GM23338 (cell line): ENCODE measurements at regions not wholly inside any gene's neighbourhood (a gene's known extent, or its start where the extent isn't known, plus 50 kb on each side); places are given as distances from the start of the nearest gene placed in this dataset.

Source experiments
- ATAC-seq: fragments of 200-7000 bp; cut with Tn5 transposase; 3 replicates; pipeline ENCODE4 v1.9.1; 2020
- DNase-seq: peaks from one replicate; pipeline ENCODE4 v3.0.0-alpha.2; 2015; ENCODE audit warnings: low spot score
- H2AFZ ChIP-seq: fragments of 200-600 bp; sonication (generic); 2 replicates; pipeline ENCODE4 v1.8.0; 2016; ENCODE audit warnings: antibody characterized with exemption, mild to moderate bottlenecking, moderate library complexity
- H3F3A ChIP-seq: fragments of 200-600 bp; sonication (generic); replicated peaks from 2 replicates; pipeline ENCODE4 v1.8.0; 2017; ENCODE audit warnings: antibody characterized with exemption, mixed run types, low read depth
- H3K27ac ChIP-seq: fragments of 200-600 bp; sonication (generic); 2 replicates; pipeline ENCODE4 v1.6.1; 2016; ENCODE audit warnings: low read depth
- H3K27me3 ChIP-seq: fragments of 200-600 bp; sonication (generic); 2 replicates; pipeline ENCODE4 v1.8.0; 2016; ENCODE audit warnings: mild to moderate bottlenecking, mixed run types, moderate library complexity; ENCODE audit not compliant: insufficient read depth
- H3K36me3 ChIP-seq: fragments of 200-600 bp; sonication (generic); 2 replicates; pipeline ENCODE4 v1.8.0; 2016; ENCODE audit warnings: mild to moderate bottlenecking; ENCODE audit not compliant: insufficient read depth
- H3K4me1 ChIP-seq: fragments of 200-600 bp; sonication (generic); 2 replicates; pipeline ENCODE4 v1.8.0; 2016; ENCODE audit warnings: mild to moderate bottlenecking, moderate library complexity; ENCODE audit not compliant: insufficient read depth
- H3K4me2 ChIP-seq: fragments of 200-600 bp; sonication (generic); 2 replicates; pipeline ENCODE4 v1.7.1; 2017; ENCODE audit warnings: mixed run types
- H3K4me3 ChIP-seq: fragments of 200-600 bp; sonication (generic); 2 replicates; pipeline ENCODE4 v1.6.1; 2016; ENCODE audit warnings: mixed run types
- H3K79me2 ChIP-seq: fragments of 200-600 bp; sonication (generic); replicated peaks from 2 replicates; pipeline ENCODE4 v1.8.0; 2017; ENCODE audit warnings: mild to moderate bottlenecking; ENCODE audit not compliant: insufficient read depth
- H3K9me2 ChIP-seq: fragments of 200-600 bp; sonication (generic); 2 replicates; pipeline ENCODE4 v1.8.0; 2017; ENCODE audit not compliant: insufficient read depth
- H4K20me1 ChIP-seq: fragments of 200-600 bp; sonication (generic); replicated peaks from 2 replicates; pipeline ENCODE4 v1.8.0; 2017; ENCODE audit warnings: mild to moderate bottlenecking; ENCODE audit not compliant: insufficient read depth
- H3K27ac Mint-ChIP-seq: 2 replicates; pipeline ENCODE4 v1.8.0; 2020; ENCODE audit warnings: inconsistent platforms, mild to moderate bottlenecking, moderate library complexity, mixed read lengths
- H3K27me3 Mint-ChIP-seq: 3 replicates; pipeline ENCODE4 v1.8.0; 2022; ENCODE audit warnings: low read depth, mild to moderate bottlenecking, moderate library complexity, mixed read lengths, inconsistent platforms; ENCODE audit not compliant: insufficient read depth, poor library complexity
- H3K36me3 Mint-ChIP-seq: 3 replicates; pipeline ENCODE4 v1.8.0; 2021; ENCODE audit warnings: low read depth, mild to moderate bottlenecking, inconsistent platforms, moderate library complexity, mixed read lengths
- H3K4me1 Mint-ChIP-seq: 3 replicates; pipeline ENCODE4 v1.8.0; 2020; ENCODE audit warnings: mild to moderate bottlenecking, inconsistent platforms, mixed read lengths
- H3K4me3 Mint-ChIP-seq: 3 replicates; pipeline ENCODE4 v1.8.0; 2021; ENCODE audit warnings: moderate library complexity, mild to moderate bottlenecking, inconsistent platforms, mixed read lengths
- H3K9me3 Mint-ChIP-seq: 3 replicates; pipeline ENCODE4 v1.8.0; 2020; ENCODE audit warnings: moderate library complexity, mild to moderate bottlenecking, inconsistent platforms, mixed read lengths
- CREB1 ChIP-seq: fragments of 250-450 bp; sonication (Bioruptor Pico); IDR thresholded peaks from 2 replicates; pipeline ENCODE4 v1.5.0; 2020; ENCODE audit warnings: low read depth, mild to moderate bottlenecking, moderate library complexity
- EZH2 ChIP-seq: fragments of 200-600 bp; sonication (generic); IDR thresholded peaks from one replicate; pipeline ENCODE4 v1.8.0; 2017; ENCODE audit warnings: antibody characterized with exemption, mild to moderate bottlenecking, low read depth; ENCODE audit not compliant: unreplicated experiment
- EZH2phosphoT487 ChIP-seq: fragments of 200-600 bp; sonication (generic); IDR thresholded peaks from one replicate; pipeline ENCODE4 v1.8.1; 2018; ENCODE audit warnings: antibody characterized with exemption; ENCODE audit not compliant: unreplicated experiment
- JUNB ChIP-seq: IDR thresholded peaks from one replicate; pipeline ENCODE4 v1.6.1; 2016; ENCODE audit warnings: antibody characterized with exemption; ENCODE audit not compliant: unreplicated experiment
- NANOG ChIP-seq: IDR thresholded peaks from 2 replicates; pipeline ENCODE4 v1.6.1; 2016; ENCODE audit warnings: antibody characterized with exemption, borderline replicate concordance
- POLR2AphosphoS5 ChIP-seq: IDR thresholded peaks from 2 replicates; pipeline ENCODE4 v1.6.1; 2016; ENCODE audit warnings: antibody characterized with exemption, low read depth
- STAT1 ChIP-seq: IDR thresholded peaks from one replicate; pipeline ENCODE4 v1.6.1; 2016; ENCODE audit warnings: antibody characterized with exemption; ENCODE audit not compliant: unreplicated experiment
- ZNF114 ChIP-seq: fragments of 250-450 bp; sonication (Bioruptor Pico); IDR thresholded peaks from 2 replicates; pipeline ENCODE4 v1.5.0; 2020; ENCODE audit warnings: mild to moderate bottlenecking, moderate library complexity
- ZNF331 ChIP-seq: fragments of 250-450 bp; sonication (Bioruptor Pico); IDR thresholded peaks from 2 replicates; pipeline ENCODE4 v1.5.0; 2020; ENCODE audit warnings: low read depth, mild to moderate bottlenecking, moderate library complexity
- TF ChIP-seq, protein P1 (sequence below): fragments of 250-450 bp; sonication (Bioruptor Pico); IDR thresholded peaks from 2 replicates; pipeline ENCODE4 v1.5.0; 2020; ENCODE audit warnings: mild to moderate bottlenecking, moderate library complexity
- TF ChIP-seq, protein P2 (sequence below): IDR thresholded peaks from 2 replicates; pipeline ENCODE4 v1.6.1; 2016; ENCODE audit warnings: antibody characterized with exemption
- TF ChIP-seq, protein P3 (sequence below): IDR thresholded peaks from one replicate; pipeline ENCODE4 v1.6.1; 2018; ENCODE audit warnings: antibody characterized with exemption; ENCODE audit not compliant: unreplicated experiment
- TF ChIP-seq, protein P4 (sequence below), 2 experiments: fragments of 200-600 bp in 1 of 2; sonication (generic) in 1 of 2; conservative IDR thresholded peaks; 2 replicates each; pipeline versions ENCODE4 v1.5.1 to v1.6.1; 2016 to 2017; ENCODE audit warnings: antibody characterized with exemption in 2 of 2, low read depth in 2 of 2, mild to moderate bottlenecking in 2 of 2, moderate library complexity in 1 of 2

DNA sequence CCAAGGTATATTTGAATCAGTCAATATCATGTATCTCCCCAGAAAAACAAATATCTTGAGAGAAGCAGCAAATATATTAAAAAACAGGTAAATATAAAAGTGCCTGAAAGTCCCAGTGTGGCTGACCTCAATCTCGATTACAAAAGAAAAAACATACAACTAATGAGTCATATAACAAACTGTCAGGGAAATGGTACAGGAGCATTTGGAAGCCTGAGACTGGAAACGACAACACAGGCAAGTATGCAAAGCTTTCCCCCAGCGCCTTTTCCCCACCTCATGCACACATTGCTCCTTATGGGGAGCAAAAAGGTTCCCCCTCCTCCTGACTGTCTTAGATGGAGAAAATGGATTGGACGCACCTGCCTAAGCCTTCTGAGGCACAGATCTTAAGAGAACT is 230.7 kb downstream of the TMX3 start:
- H3K27me3 Mint-ChIP-seq: peaks cover 3% of the 10 kb centered on the region
- DNase-seq: no peak
- H4K20me1 ChIP-seq: no peaks in the 10 kb centered on the region
- H3K4me2 ChIP-seq: no peak overlapping the region
- H3K9me2 ChIP-seq: 0 out of 2 replicates have a peak, but pooled peaks cover 3% of the 10 kb centered on the region
- no peak for ATAC-seq
- H2AFZ ChIP-seq: no peak overlapping the region
- no peaks in the 10 kb centered on the region for H3K36me3 ChIP-seq
- H3K36me3 Mint-ChIP-seq: no peaks in the 10 kb centered on the region
- peaks cover 7% of the 10 kb centered on the region for H3K4me1 ChIP-seq
- no peak overlapping the region for H3K27ac ChIP-seq
- no peak overlapping the region for H3K4me3 Mint-ChIP-seq
- no peaks in the 10 kb centered on the region for H3K79me2 ChIP-seq
- H3K27me3 ChIP-seq: no peaks in the 10 kb centered on the region
- peaks cover 4% of the 10 kb centered on the region; the same call in 2 of the 3 replicates for H3K4me1 Mint-ChIP-seq
- TF ChIP-seq JUNB (no peak), POLR2AphosphoS5 (no peak), CREB1 (CRISPR knock-in tag) (no peak), EZH2phosphoT487 (no peak), ZNF331 (CRISPR knock-in tag) (no peak), STAT1 (no peak), NANOG (no peak), EZH2 (no peak), ZNF114 (CRISPR knock-in tag) (no peak)
- TF ChIP-seq, protein P1, sequence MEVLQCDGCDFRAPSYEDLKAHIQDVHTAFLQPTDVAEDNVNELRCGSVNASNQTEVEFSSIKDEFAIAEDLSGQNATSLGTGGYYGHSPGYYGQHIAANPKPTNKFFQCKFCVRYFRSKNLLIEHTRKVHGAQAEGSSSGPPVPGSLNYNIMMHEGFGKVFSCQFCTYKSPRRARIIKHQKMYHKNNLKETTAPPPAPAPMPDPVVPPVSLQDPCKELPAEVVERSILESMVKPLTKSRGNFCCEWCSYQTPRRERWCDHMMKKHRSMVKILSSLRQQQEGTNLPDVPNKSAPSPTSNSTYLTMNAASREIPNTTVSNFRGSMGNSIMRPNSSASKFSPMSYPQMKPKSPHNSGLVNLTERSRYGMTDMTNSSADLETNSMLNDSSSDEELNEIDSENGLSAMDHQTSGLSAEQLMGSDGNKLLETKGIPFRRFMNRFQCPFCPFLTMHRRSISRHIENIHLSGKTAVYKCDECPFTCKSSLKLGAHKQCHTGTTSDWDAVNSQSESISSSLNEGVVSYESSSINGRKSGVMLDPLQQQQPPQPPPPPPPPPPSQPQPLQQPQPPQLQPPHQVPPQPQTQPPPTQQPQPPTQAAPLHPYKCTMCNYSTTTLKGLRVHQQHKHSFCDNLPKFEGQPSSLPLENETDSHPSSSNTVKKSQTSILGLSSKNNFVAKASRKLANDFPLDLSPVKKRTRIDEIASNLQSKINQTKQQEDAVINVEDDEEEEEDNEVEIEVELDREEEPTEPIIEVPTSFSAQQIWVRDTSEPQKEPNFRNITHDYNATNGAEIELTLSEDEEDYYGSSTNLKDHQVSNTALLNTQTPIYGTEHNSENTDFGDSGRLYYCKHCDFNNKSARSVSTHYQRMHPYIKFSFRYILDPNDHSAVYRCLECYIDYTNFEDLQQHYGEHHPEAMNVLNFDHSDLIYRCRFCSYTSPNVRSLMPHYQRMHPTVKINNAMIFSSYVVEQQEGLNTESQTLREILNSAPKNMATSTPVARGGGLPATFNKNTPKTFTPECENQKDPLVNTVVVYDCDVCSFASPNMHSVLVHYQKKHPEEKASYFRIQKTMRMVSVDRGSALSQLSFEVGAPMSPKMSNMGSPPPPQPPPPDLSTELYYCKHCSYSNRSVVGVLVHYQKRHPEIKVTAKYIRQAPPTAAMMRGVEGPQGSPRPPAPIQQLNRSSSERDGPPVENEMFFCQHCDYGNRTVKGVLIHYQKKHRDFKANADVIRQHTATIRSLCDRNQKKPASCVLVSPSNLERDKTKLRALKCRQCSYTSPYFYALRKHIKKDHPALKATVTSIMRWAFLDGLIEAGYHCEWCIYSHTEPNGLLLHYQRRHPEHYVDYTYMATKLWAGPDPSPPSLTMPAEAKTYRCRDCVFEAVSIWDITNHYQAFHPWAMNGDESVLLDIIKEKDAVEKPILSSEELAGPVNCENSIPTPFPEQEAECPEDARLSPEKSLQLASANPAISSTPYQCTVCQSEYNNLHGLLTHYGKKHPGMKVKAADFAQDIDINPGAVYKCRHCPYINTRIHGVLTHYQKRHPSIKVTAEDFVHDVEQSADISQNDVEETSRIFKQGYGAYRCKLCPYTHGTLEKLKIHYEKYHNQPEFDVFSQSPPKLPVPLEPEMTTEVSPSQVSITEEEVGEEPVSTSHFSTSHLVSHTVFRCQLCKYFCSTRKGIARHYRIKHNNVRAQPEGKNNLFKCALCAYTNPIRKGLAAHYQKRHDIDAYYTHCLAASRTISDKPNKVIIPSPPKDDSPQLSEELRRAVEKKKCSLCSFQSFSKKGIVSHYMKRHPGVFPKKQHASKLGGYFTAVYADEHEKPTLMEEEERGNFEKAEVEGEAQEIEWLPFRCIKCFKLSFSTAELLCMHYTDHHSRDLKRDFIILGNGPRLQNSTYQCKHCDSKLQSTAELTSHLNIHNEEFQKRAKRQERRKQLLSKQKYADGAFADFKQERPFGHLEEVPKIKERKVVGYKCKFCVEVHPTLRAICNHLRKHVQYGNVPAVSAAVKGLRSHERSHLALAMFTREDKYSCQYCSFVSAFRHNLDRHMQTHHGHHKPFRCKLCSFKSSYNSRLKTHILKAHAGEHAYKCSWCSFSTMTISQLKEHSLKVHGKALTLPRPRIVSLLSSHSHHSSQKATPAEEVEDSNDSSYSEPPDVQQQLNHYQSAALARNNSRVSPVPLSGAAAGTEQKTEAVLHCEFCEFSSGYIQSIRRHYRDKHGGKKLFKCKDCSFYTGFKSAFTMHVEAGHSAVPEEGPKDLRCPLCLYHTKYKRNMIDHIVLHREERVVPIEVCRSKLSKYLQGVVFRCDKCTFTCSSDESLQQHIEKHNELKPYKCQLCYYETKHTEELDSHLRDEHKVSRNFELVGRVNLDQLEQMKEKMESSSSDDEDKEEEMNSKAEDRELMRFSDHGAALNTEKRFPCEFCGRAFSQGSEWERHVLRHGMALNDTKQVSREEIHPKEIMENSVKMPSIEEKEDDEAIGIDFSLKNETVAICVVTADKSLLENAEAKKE (CRISPR knock-in tag): no peak
- TF ChIP-seq, protein P2, sequence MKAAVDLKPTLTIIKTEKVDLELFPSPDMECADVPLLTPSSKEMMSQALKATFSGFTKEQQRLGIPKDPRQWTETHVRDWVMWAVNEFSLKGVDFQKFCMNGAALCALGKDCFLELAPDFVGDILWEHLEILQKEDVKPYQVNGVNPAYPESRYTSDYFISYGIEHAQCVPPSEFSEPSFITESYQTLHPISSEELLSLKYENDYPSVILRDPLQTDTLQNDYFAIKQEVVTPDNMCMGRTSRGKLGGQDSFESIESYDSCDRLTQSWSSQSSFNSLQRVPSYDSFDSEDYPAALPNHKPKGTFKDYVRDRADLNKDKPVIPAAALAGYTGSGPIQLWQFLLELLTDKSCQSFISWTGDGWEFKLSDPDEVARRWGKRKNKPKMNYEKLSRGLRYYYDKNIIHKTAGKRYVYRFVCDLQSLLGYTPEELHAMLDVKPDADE: no peak
- TF ChIP-seq, protein P3, sequence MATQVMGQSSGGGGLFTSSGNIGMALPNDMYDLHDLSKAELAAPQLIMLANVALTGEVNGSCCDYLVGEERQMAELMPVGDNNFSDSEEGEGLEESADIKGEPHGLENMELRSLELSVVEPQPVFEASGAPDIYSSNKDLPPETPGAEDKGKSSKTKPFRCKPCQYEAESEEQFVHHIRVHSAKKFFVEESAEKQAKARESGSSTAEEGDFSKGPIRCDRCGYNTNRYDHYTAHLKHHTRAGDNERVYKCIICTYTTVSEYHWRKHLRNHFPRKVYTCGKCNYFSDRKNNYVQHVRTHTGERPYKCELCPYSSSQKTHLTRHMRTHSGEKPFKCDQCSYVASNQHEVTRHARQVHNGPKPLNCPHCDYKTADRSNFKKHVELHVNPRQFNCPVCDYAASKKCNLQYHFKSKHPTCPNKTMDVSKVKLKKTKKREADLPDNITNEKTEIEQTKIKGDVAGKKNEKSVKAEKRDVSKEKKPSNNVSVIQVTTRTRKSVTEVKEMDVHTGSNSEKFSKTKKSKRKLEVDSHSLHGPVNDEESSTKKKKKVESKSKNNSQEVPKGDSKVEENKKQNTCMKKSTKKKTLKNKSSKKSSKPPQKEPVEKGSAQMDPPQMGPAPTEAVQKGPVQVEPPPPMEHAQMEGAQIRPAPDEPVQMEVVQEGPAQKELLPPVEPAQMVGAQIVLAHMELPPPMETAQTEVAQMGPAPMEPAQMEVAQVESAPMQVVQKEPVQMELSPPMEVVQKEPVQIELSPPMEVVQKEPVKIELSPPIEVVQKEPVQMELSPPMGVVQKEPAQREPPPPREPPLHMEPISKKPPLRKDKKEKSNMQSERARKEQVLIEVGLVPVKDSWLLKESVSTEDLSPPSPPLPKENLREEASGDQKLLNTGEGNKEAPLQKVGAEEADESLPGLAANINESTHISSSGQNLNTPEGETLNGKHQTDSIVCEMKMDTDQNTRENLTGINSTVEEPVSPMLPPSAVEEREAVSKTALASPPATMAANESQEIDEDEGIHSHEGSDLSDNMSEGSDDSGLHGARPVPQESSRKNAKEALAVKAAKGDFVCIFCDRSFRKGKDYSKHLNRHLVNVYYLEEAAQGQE: no peak
- TF ChIP-seq, protein P4, sequence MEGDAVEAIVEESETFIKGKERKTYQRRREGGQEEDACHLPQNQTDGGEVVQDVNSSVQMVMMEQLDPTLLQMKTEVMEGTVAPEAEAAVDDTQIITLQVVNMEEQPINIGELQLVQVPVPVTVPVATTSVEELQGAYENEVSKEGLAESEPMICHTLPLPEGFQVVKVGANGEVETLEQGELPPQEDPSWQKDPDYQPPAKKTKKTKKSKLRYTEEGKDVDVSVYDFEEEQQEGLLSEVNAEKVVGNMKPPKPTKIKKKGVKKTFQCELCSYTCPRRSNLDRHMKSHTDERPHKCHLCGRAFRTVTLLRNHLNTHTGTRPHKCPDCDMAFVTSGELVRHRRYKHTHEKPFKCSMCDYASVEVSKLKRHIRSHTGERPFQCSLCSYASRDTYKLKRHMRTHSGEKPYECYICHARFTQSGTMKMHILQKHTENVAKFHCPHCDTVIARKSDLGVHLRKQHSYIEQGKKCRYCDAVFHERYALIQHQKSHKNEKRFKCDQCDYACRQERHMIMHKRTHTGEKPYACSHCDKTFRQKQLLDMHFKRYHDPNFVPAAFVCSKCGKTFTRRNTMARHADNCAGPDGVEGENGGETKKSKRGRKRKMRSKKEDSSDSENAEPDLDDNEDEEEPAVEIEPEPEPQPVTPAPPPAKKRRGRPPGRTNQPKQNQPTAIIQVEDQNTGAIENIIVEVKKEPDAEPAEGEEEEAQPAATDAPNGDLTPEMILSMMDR (conservative IDR thresholded peaks at IDR 0.05; ENCODE audit: low read depth in 2 of 2): no peak
- H3K27ac Mint-ChIP-seq: no peak overlapping the region
- no peak overlapping the region for H3K4me3 ChIP-seq
- peaks cover 3% of the 10 kb centered on the region; the same call in 1 of the 3 replicates for H3K9me3 Mint-ChIP-seq
- H3F3A ChIP-seq: no peaks in the 10 kb centered on the region
